Thyroid gland (tissue), 4 donors: ENCODE measurements at regions not wholly inside any gene's neighbourhood (a gene's known extent, or its start where the extent isn't known, plus 50 kb on each side); places are given as distances from the start of the nearest gene placed in this dataset.

Source experiments
- DNase-seq, 2 donors: peaks; one replicate each; pipeline ENCODE4 v3.0.0-alpha.2; 2019
- H3K27ac ChIP-seq, 3 donors: fragments of 200-600 bp; sonication (generic); 1 replicate in 2 of 3; 2 replicates in 1 of 3; pipeline ENCODE4 v1.5.1; 2016 to 2019; ENCODE audit warnings: mild to moderate bottlenecking in 1 of 3, moderate library complexity in 1 of 3
- H3K27me3 ChIP-seq: fragments of 200-600 bp; sonication (generic); one replicate; pipeline ENCODE4 v1.5.1; 2019
- H3K36me3 ChIP-seq, 2 donors: fragments of 200-600 bp; sonication (generic); one replicate each; pipeline ENCODE4 v1.5.1; 2016 to 2019
- H3K4me1 ChIP-seq, 2 donors: fragments of 200-600 bp; sonication (generic); one replicate each; pipeline ENCODE4 v1.5.1; 2017 to 2019
- H3K4me3 ChIP-seq, 3 donors: fragments of 200-600 bp; sonication (generic); replicated peaks in 1 of 3; 1 replicate in 2 of 3; 2 replicates in 1 of 3; pipeline ENCODE4 v1.5.1; 2016; ENCODE audit warnings: mild to moderate bottlenecking in 1 of 3
- H3K9me3 ChIP-seq: fragments of 200-600 bp; sonication (generic); one replicate; pipeline ENCODE4 v1.5.1; 2017
- CTCF ChIP-seq, 6 experiments: fragments of 200-600 bp in 3 of 6; fragments of 450-650 bp in 3 of 6; sonication (generic) in 3 of 6; IDR thresholded peaks; one replicate each; pipeline ENCODE4 v1.5.1; 2016 to 2019; ENCODE audit warnings: antibody characterized with exemption in 6 of 6, mild to moderate bottlenecking in 2 of 6, inconsistent platforms in 1 of 6, moderate library complexity in 1 of 6
- POLR2A ChIP-seq, 2 donors: fragments of 450-650 bp; IDR thresholded peaks; one replicate each; pipeline ENCODE4 v1.6.1; 2017; ENCODE audit warnings: antibody characterized with exemption in 2 of 2, mild to moderate bottlenecking in 2 of 2, moderate library complexity in 1 of 2
- WGBS, 2 donors: methylation state at CpG; one replicate each; pipeline ENCODE4 v1.1.5; 2017; 5-methylcytosine and 5-hydroxymethylcytosine counted together
- intact Hi-C: fragments of 100-400 bp; cut with DNase I; formaldehyde crosslinking; loops from one replicate; pipeline ENCODE4 v1.15.1; 2023

- Histone ChIP-seq H3K4me1 (no peaks in the 10 kb centered on the region), H3K4me3 (no peak overlapping the region), H3K36me3 (no peaks in the 10 kb centered on the region), H3K27me3 (no peaks in the 10 kb centered on the region), H3K27ac (no peak overlapping the region), H3K9me3 (no peaks in the 10 kb centered on the region)
- intact Hi-C loops: no loop called here
- 80 to 88% methylated on average over 2 of the region's 2 CpGs for WGBS, 2 donors
- TF ChIP-seq POLR2A (IDR thresholded peaks at IDR 0.05): no peak
- TF ChIP-seq CTCF (IDR thresholded peaks at IDR 0.05): no peak
- DNase-seq: no peak
Observed at GRCh38 chr20:51184289-51184688, 161.4 kb upstream of the KCNG1 start.

GRCh38 chr20:51183451-51183850, 160.5 kb upstream of the KCNG1 start:
- WGBS, 2 donors: 83 to 93% methylated on average over 1 of the region's 1 CpG
- no peak overlapping the region for H3K4me3 ChIP-seq
- DNase-seq: no peak
- H3K27ac ChIP-seq: no peak overlapping the region
- H3K4me1 ChIP-seq: no peaks in the 10 kb centered on the region
- H3K9me3 ChIP-seq: no peaks in the 10 kb centered on the region
- H3K36me3 ChIP-seq: no peaks in the 10 kb centered on the region
- no peak for TF ChIP-seq POLR2A (IDR thresholded peaks at IDR 0.05)
- TF ChIP-seq CTCF (IDR thresholded peaks at IDR 0.05): no peak
- intact Hi-C loops: no loop called here
- no peaks in the 10 kb centered on the region for H3K27me3 ChIP-seq

GRCh38 chr20:51182571-51182970, 159.7 kb upstream of the KCNG1 start:
- Histone ChIP-seq H3K27me3 (no peaks in the 10 kb centered on the region), H3K4me3 (no peak overlapping the region), H3K27ac (no peak overlapping the region), H3K36me3 (no peaks in the 10 kb centered on the region), H3K9me3 (no peaks in the 10 kb centered on the region), H3K4me1 (no peaks in the 10 kb centered on the region)
- DNase-seq: no peak
- TF ChIP-seq POLR2A (IDR thresholded peaks at IDR 0.05): no peak
- no peak for TF ChIP-seq CTCF (IDR thresholded peaks at IDR 0.05)
- whole genome bisulfite sequencing, 2 donors: 80 to 84% methylated on average over 6 of the region's 6 CpGs
- intact Hi-C loops: no loop called here

GRCh38 chr20:51178153-51178552, 155.2 kb upstream of the KCNG1 start:
- Histone ChIP-seq H3K27me3 (no peaks in the 10 kb centered on the region), H3K4me3 (no peak overlapping the region), H3K27ac (no peak overlapping the region), H3K9me3 (no peaks in the 10 kb centered on the region), H3K36me3 (no peaks in the 10 kb centered on the region), H3K4me1 (no peaks in the 10 kb centered on the region)
- 83 to 86% methylated on average over 3 of the region's 3 CpGs for WGBS, 2 donors
- DNase-seq: no peak
- no peak for TF ChIP-seq POLR2A (IDR thresholded peaks at IDR 0.05)
- no peak for TF ChIP-seq CTCF (IDR thresholded peaks at IDR 0.05)
- intact Hi-C loops: no loop called here

GRCh38 chr20:51176876-51177275, 154.0 kb upstream of the KCNG1 start:
- Histone ChIP-seq H3K4me1 (no peaks in the 10 kb centered on the region), H3K27ac (no peak overlapping the region), H3K36me3 (no peaks in the 10 kb centered on the region), H3K9me3 (no peaks in the 10 kb centered on the region), H3K27me3 (no peaks in the 10 kb centered on the region), H3K4me3 (no peak overlapping the region)
- no peak for DNase-seq
- intact Hi-C loops: no loop called here
- WGBS, 2 donors: 12 to 20% methylated on average over 3 of the region's 3 CpGs
- TF ChIP-seq CTCF (IDR thresholded peaks at IDR 0.05) (no peak), POLR2A (IDR thresholded peaks at IDR 0.05) (no peak)
